Osteocyte (in vitro differentiated cells): ENCODE measurements at regions not wholly inside any gene's neighbourhood (a gene's known extent, or its start where the extent isn't known, plus 50 kb on each side); places are given as distances from the start of the nearest gene placed in this dataset.

Experiments used
- DNase-seq: peaks from one replicate; pipeline ENCODE4 v3.0.0; 2021; ENCODE audit warnings: mixed read lengths; ENCODE audit not compliant: unreplicated experiment; ENCODE audit errors: extremely low spot score
- H3K27ac Mint-ChIP-seq: one replicate; pipeline ENCODE4 v1.8.0; 2021; ENCODE audit warnings: mild to moderate bottlenecking, mixed read lengths; ENCODE audit not compliant: unreplicated experiment
- H3K27me3 Mint-ChIP-seq: one replicate; pipeline ENCODE4 v1.8.0; 2021; ENCODE audit warnings: mixed read lengths; ENCODE audit not compliant: unreplicated experiment
- H3K36me3 Mint-ChIP-seq: one replicate; pipeline ENCODE4 v1.8.0; 2021; ENCODE audit warnings: mixed read lengths; ENCODE audit not compliant: unreplicated experiment
- H3K4me1 Mint-ChIP-seq: one replicate; pipeline ENCODE4 v1.8.0; 2021; ENCODE audit warnings: mixed read lengths; ENCODE audit not compliant: unreplicated experiment
- H3K4me3 Mint-ChIP-seq: one replicate; pipeline ENCODE4 v1.8.0; 2021; ENCODE audit warnings: mild to moderate bottlenecking, moderate library complexity, mixed read lengths; ENCODE audit not compliant: unreplicated experiment
- H3K9me3 Mint-ChIP-seq: one replicate; pipeline ENCODE4 v1.8.0; 2021; ENCODE audit warnings: mixed read lengths; ENCODE audit not compliant: unreplicated experiment
- CTCF ChIP-seq: fragments of 200-600 bp; sonication (generic); IDR thresholded peaks from 2 replicates; pipeline ENCODE4 v1.5.0; 2021; ENCODE audit warnings: antibody characterized with exemption, mild to moderate bottlenecking, moderate library complexity

GRCh38 chr4:157444014-157444413 is 223.5 kb downstream of the GRIA2 start:
- DNase-seq, result no peak
- Mint-ChIP-seq H3K27ac (no peak overlapping the region), H3K9me3 (no peaks in the 10 kb centered on the region), H3K36me3 (no peaks in the 10 kb centered on the region), H3K4me1 (peaks cover 13% of the 10 kb centered on the region), H3K27me3 (no peaks in the 10 kb centered on the region), H3K4me3 (no peak overlapping the region)
- TF ChIP-seq CTCF, result no peak

DNA sequence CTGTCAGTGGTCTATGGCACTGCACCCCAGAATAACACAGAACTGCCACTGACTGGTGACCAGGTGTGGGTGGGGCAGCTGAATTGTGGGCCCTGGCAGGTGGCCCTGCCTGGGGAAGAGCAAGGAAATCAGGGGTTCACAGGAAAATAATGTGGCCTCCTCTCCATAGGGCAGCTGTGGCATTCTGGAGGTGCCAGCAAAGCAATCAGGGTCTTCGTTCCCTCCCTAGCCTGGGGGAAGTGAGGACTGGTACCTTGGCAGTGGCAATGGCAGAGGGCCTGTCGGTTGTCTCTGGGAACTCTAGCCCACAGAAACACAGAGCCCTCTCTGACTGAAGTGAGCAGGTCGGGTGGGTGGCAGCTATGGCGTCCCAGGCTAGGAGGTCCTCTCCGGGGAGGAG is 223.0 kb downstream of the GRIA2 start:
- peaks cover 13% of the 10 kb centered on the region for H3K4me1 Mint-ChIP-seq

DNA sequence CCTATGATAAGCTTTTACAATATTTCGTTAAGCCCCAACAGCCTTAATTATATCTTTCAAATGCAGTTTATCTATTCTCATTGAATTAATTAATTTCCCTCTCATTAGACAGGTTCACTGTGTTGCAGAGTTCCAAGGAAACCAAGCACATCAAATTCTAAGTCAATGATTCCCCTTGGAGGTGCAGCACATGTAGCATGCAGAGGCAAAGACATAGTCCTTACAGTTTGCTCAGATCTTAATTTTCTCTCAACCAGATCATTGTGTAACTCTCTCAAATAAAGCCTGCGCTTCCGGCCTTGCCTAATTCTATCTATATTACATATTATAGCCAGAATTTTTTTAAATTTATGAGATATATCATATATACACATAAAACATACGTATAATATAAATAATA is 205.4 kb downstream of the GRIA2 start:
- no peak overlapping the region for H3K27ac Mint-ChIP-seq
- peaks cover 19% of the 10 kb centered on the region for H3K9me3 Mint-ChIP-seq
- DNase-seq, result no peak
- no peak for TF ChIP-seq CTCF
- H3K36me3 Mint-ChIP-seq, result no peaks in the 10 kb centered on the region
- H3K27me3 Mint-ChIP-seq, result peaks cover 19% of the 10 kb centered on the region
- no peak overlapping the region for H3K4me3 Mint-ChIP-seq
- H3K4me1 Mint-ChIP-seq, result no peaks in the 10 kb centered on the region

More for the DNA sequence above, 223.0 kb downstream of the GRIA2 start:
- Mint-ChIP-seq H3K27ac (no peak overlapping the region), H3K9me3 (no peaks in the 10 kb centered on the region), H3K36me3 (no peaks in the 10 kb centered on the region), H3K4me3 (no peak overlapping the region), H3K27me3 (no peaks in the 10 kb centered on the region)
- TF ChIP-seq CTCF, result no peak
- DNase-seq, result no peak

- Mint-ChIP-seq H3K27me3 (peaks cover 16% of the 10 kb centered on the region), H3K4me3 (no peak overlapping the region), H3K9me3 (peaks cover 19% of the 10 kb centered on the region), H3K4me1 (no peaks in the 10 kb centered on the region), H3K36me3 (no peaks in the 10 kb centered on the region), H3K27ac (no peak overlapping the region)
- TF ChIP-seq CTCF, result no peak
- no peak for DNase-seq
These were observed 203.0 kb downstream of the GRIA2 start for GRCh38 chr4:157423526-157424020.

GRCh38 chr4:157421365-157421764 is 200.8 kb downstream of the GRIA2 start:
- Mint-ChIP-seq H3K27ac (no peak overlapping the region), H3K4me1 (no peaks in the 10 kb centered on the region), H3K9me3 (peaks cover 8% of the 10 kb centered on the region), H3K36me3 (no peaks in the 10 kb centered on the region), H3K27me3 (peaks cover 15% of the 10 kb centered on the region), H3K4me3 (no peak overlapping the region)
- no peak for DNase-seq
- no peak for TF ChIP-seq CTCF
